ENCODE measurements at regions not wholly inside any gene's neighbourhood (a gene's known extent, or its start where the extent isn't known, plus 50 kb on each side); places are given as distances from the start of the nearest gene placed in this dataset.

GRCh38 chrX:2600564-2600963 is 90.5 kb upstream of the CD99 start (continued):
- no peak for TF ChIP-seq CTCF (conservative IDR thresholded peaks at IDR 0.05; ENCODE audit: low read depth in 2 of 2)
- TF ChIP-seq ETS1 (IDR thresholded peaks at IDR 0.05): no peak
- TF ChIP-seq STAT1 (IDR thresholded peaks at IDR 0.05; ENCODE audit: unreplicated experiment): no peak
- no peak for TF ChIP-seq NANOG (IDR thresholded peaks at IDR 0.05; ENCODE audit: borderline replicate concordance)
- TF ChIP-seq CREB1 (CRISPR knock-in tag; IDR thresholded peaks at IDR 0.05; ENCODE audit: low read depth): no peak

- H3K4me3 Mint-ChIP-seq: no peak overlapping the region
- DNase-seq (ENCODE audit: low spot score): no peak
- H2AFZ ChIP-seq: no peak overlapping the region
- H3K4me1 Mint-ChIP-seq: peaks cover 20% of the 10 kb centered on the region
- H3K36me3 Mint-ChIP-seq (ENCODE audit: low read depth): peaks cover 19% of the 10 kb centered on the region
- H3F3A ChIP-seq (replicated peaks; ENCODE audit: low read depth): peaks cover 7% of the 10 kb centered on the region; the same call in 1 of the 2 replicates
- no peaks in the 10 kb centered on the region for H3K27me3 ChIP-seq (ENCODE audit: insufficient read depth)
- no peak for ATAC-seq
- no peaks in the 10 kb centered on the region for H3K79me2 ChIP-seq (replicated peaks; ENCODE audit: insufficient read depth)
- no peaks in the 10 kb centered on the region for H3K9me2 ChIP-seq (ENCODE audit: insufficient read depth)
- H3K4me3 ChIP-seq: no peak overlapping the region
- H3K27me3 Mint-ChIP-seq (ENCODE audit: insufficient read depth, low read depth, poor library complexity): peaks cover 11% of the 10 kb centered on the region
- no peak overlapping the region for H3K27ac ChIP-seq (ENCODE audit: low read depth)
- H3K27ac Mint-ChIP-seq: no peak overlapping the region
- no peaks in the 10 kb centered on the region for H4K20me1 ChIP-seq (replicated peaks; ENCODE audit: insufficient read depth)
- H3K36me3 ChIP-seq (ENCODE audit: insufficient read depth): no peaks in the 10 kb centered on the region
- H3K9me3 Mint-ChIP-seq: peaks cover 3% of the 10 kb centered on the region
- no peak overlapping the region for H3K4me2 ChIP-seq
- peaks cover 21% of the 10 kb centered on the region for H3K4me1 ChIP-seq (ENCODE audit: insufficient read depth)
- TF ChIP-seq POLR2AphosphoS5 (IDR thresholded peaks at IDR 0.05; ENCODE audit: low read depth) (no peak), ZNF114 (CRISPR knock-in tag; IDR thresholded peaks at IDR 0.05) (no peak), EZH2phosphoT487 (IDR thresholded peaks at IDR 0.05; ENCODE audit: unreplicated experiment) (no peak), ZNF331 (CRISPR knock-in tag; IDR thresholded peaks at IDR 0.05; ENCODE audit: low read depth) (no peak), ETS1 (IDR thresholded peaks at IDR 0.05) (no peak), STAT1 (IDR thresholded peaks at IDR 0.05; ENCODE audit: unreplicated experiment) (no peak), ZNF462 (CRISPR knock-in tag; IDR thresholded peaks at IDR 0.05) (no peak), CTCF (conservative IDR thresholded peaks at IDR 0.05; ENCODE audit: low read depth in 2 of 2) (no peak)
Observed at GRCh38 chrX:2596555-2597255, 94.4 kb upstream of the CD99 start.
